ENCODE measurements at regions not wholly inside any gene's neighbourhood (a gene's known extent, or its start where the extent isn't known, plus 50 kb on each side); places are given as distances from the start of the nearest gene placed in this dataset.

GRCh38 chrX:33434256-33435092 is 223.1 kb upstream of the DMD start:
- no peaks in the 10 kb centered on the region for H3K9me3 ChIP-seq
- H4K20me1 ChIP-seq (ENCODE audit: insufficient read depth): no peaks in the 10 kb centered on the region
- no peak overlapping the region for H3K9ac ChIP-seq
- TF ChIP-seq SIN3A (IDR thresholded peaks at IDR 0.05; ENCODE audit: borderline replicate concordance, low read depth, low read length): no peak
- TF ChIP-seq RAD21 (IDR thresholded peaks at IDR 0.05; ENCODE audit: low read length): peak; percentile 74
- no peak for TF ChIP-seq CHD2 (IDR thresholded peaks at IDR 0.05; ENCODE audit: low read length, partially characterized antibody)
- TF ChIP-seq GABPA (IDR thresholded peaks at IDR 0.05; ENCODE audit: low read depth): no peak
- no peak for TF ChIP-seq RFX5 (IDR thresholded peaks at IDR 0.05; ENCODE audit: low read length)
- peak; percentile 71 for TF ChIP-seq SMC3 (IDR thresholded peaks at IDR 0.05; ENCODE audit: low read depth, low read length)
- TF ChIP-seq TEAD4 (IDR thresholded peaks at IDR 0.05; ENCODE audit: borderline replicate concordance, insufficient read depth): no peak
- TF ChIP-seq, protein P1, sequence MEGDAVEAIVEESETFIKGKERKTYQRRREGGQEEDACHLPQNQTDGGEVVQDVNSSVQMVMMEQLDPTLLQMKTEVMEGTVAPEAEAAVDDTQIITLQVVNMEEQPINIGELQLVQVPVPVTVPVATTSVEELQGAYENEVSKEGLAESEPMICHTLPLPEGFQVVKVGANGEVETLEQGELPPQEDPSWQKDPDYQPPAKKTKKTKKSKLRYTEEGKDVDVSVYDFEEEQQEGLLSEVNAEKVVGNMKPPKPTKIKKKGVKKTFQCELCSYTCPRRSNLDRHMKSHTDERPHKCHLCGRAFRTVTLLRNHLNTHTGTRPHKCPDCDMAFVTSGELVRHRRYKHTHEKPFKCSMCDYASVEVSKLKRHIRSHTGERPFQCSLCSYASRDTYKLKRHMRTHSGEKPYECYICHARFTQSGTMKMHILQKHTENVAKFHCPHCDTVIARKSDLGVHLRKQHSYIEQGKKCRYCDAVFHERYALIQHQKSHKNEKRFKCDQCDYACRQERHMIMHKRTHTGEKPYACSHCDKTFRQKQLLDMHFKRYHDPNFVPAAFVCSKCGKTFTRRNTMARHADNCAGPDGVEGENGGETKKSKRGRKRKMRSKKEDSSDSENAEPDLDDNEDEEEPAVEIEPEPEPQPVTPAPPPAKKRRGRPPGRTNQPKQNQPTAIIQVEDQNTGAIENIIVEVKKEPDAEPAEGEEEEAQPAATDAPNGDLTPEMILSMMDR (IDR thresholded peaks at IDR 0.05): peak; percentile 80
- TF ChIP-seq, protein P2, sequence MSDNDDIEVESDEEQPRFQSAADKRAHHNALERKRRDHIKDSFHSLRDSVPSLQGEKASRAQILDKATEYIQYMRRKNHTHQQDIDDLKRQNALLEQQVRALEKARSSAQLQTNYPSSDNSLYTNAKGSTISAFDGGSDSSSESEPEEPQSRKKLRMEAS (IDR thresholded peaks at IDR 0.05; ENCODE audit: low read depth): no peak
- no peak for TF ChIP-seq NRF1 (IDR thresholded peaks at IDR 0.05; ENCODE audit: low read depth, low read length)
- no peaks in the 10 kb centered on the region for H3K36me3 ChIP-seq (replicated peaks in 1 of 2; ENCODE audit: control insufficient read depth in 1 of 2, insufficient read depth in 2 of 2, low read length in 1 of 2)
- H2AFZ ChIP-seq (ENCODE audit: low read depth): no peak overlapping the region
- no peaks in the 10 kb centered on the region for H3K9me2 ChIP-seq
- peak; percentile 42 for DNase-seq
- CTCF ChIA-PET: interaction anchor here (0.6 to 2.4 kb wide), 30 partner anchors 9 to 1030 kb away, joined by 3 to 13 read pairs (median 4); no protein-coding TSS in a partner anchor
- no peak overlapping the region for H3K4me2 ChIP-seq
- POLR2A ChIA-PET: no interaction called here
- no peak overlapping the region for H3K27ac ChIP-seq (ENCODE audit: low read depth in 2 of 2, low read length in 1 of 2)
- H3K79me2 ChIP-seq (ENCODE audit: insufficient read depth): no peaks in the 10 kb centered on the region
- no peaks in the 10 kb centered on the region; a peak in 1 of 4 replicates for H3K4me1 ChIP-seq (ENCODE audit: control insufficient read depth in 1 of 2, insufficient read depth in 2 of 2, low read depth in 1 of 2, low read length in 1 of 2)
- H3F3A ChIP-seq (replicated peaks; ENCODE audit: insufficient read depth): no peaks in the 10 kb centered on the region
- 8% methylated on average over 11 of the region's 11 CpGs for WGBS (ENCODE audit: low lambda C conversion rate)
- no peak overlapping the region; a peak in 1 of 4 replicates for H3K4me3 ChIP-seq (ENCODE audit: low read depth in 2 of 2, low read length in 1 of 2)
- H3K27me3 ChIP-seq (ENCODE audit: insufficient read depth): no peaks in the 10 kb centered on the region

DNA sequence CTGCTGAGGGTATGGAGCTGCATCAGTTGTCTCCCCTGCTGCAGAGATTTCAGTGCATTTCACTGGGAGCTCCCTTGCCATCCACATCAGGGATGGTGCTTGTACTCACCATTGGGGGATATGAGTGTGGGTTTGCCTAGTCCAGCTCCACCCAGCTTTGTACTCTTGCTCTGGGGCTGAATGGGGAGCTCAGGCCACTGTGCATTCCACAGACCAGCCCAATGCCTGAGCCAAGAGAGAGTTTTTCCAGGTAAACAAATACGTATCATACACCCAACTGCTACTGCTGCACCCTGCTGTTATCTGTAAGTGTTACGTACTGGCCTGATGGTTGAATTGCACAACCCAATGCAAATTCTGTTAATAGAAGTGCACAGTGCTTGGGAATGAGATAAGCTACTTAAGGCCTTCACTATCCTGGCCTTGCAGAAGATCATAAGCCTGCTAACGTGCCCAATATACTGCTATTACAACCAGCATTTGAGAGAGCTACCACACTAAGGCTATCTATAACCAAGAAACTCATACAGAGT is 205.0 kb upstream of the DMD start:
- 17% methylated on average over 3 of the region's 3 CpGs for WGBS (ENCODE audit: low lambda C conversion rate)
- Histone ChIP-seq H3K9ac (no peak overlapping the region), H3F3A (replicated peaks; ENCODE audit: insufficient read depth) (no peaks in the 10 kb centered on the region)
- TF ChIP-seq, protein P2 (IDR thresholded peaks at IDR 0.05; ENCODE audit: low read depth): no peak
- TF ChIP-seq EP300 (IDR thresholded peaks at IDR 0.05; ENCODE audit: borderline replicate concordance in 1 of 2, low read depth in 1 of 2, low read length in 1 of 2) (no peak), FOXM1 (IDR thresholded peaks at IDR 0.05; ENCODE audit: low read depth) (no peak), SMC3 (IDR thresholded peaks at IDR 0.05; ENCODE audit: low read depth, low read length) (no peak), MEF2A (IDR thresholded peaks at IDR 0.05; ENCODE audit: borderline replicate concordance, low read depth) (no peak), RFX5 (IDR thresholded peaks at IDR 0.05; ENCODE audit: low read length) (no peak), FOXJ3 (CRISPR knock-in tag; IDR thresholded peaks at IDR 0.05) (no peak), POLR2AphosphoS5 (IDR thresholded peaks at IDR 0.05; ENCODE audit: low read depth, low read length) (no peak), TEAD4 (IDR thresholded peaks at IDR 0.05; ENCODE audit: borderline replicate concordance, insufficient read depth) (no peak), MXI1 (IDR thresholded peaks at IDR 0.05; ENCODE audit: low read depth, low read length) (no peak)
- TF ChIP-seq, protein P3, sequence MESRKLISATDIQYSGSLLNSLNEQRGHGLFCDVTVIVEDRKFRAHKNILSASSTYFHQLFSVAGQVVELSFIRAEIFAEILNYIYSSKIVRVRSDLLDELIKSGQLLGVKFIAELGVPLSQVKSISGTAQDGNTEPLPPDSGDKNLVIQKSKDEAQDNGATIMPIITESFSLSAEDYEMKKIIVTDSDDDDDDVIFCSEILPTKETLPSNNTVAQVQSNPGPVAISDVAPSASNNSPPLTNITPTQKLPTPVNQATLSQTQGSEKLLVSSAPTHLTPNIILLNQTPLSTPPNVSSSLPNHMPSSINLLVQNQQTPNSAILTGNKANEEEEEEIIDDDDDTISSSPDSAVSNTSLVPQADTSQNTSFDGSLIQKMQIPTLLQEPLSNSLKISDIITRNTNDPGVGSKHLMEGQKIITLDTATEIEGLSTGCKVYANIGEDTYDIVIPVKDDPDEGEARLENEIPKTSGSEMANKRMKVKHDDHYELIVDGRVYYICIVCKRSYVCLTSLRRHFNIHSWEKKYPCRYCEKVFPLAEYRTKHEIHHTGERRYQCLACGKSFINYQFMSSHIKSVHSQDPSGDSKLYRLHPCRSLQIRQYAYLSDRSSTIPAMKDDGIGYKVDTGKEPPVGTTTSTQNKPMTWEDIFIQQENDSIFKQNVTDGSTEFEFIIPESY (IDR thresholded peaks at IDR 0.05; ENCODE audit: borderline replicate concordance, low read depth): no peak
- TF ChIP-seq, protein P1 (IDR thresholded peaks at IDR 0.05): no peak

More for the DNA sequence above, 205.0 kb upstream of the DMD start:
- H3K27ac ChIP-seq (ENCODE audit: low read depth in 2 of 2, low read length in 1 of 2): no peak overlapping the region
- no peak overlapping the region for H3K4me2 ChIP-seq
- no peak for DNase-seq
- H3K9me2 ChIP-seq: no peaks in the 10 kb centered on the region
- no peaks in the 10 kb centered on the region for H3K79me2 ChIP-seq (ENCODE audit: insufficient read depth)
- ChIA-PET CTCF (interaction anchor here (1.6 kb wide), 1 partner anchor 18 kb away, joined by 5 read pairs; no protein-coding TSS in a partner anchor), POLR2A (no interaction called here)
- no peaks in the 10 kb centered on the region for H3K4me1 ChIP-seq (ENCODE audit: control insufficient read depth in 1 of 2, insufficient read depth in 2 of 2, low read depth in 1 of 2, low read length in 1 of 2)
- no peak overlapping the region for H3K4me3 ChIP-seq (ENCODE audit: low read depth in 2 of 2, low read length in 1 of 2)
- H3K27me3 ChIP-seq (ENCODE audit: insufficient read depth): no peaks in the 10 kb centered on the region
- H3K9me3 ChIP-seq: no peaks in the 10 kb centered on the region
- no peak overlapping the region for H2AFZ ChIP-seq (ENCODE audit: low read depth)
- no peaks in the 10 kb centered on the region for H3K36me3 ChIP-seq (replicated peaks in 1 of 2; ENCODE audit: control insufficient read depth in 1 of 2, insufficient read depth in 2 of 2, low read length in 1 of 2)
- H4K20me1 ChIP-seq (ENCODE audit: insufficient read depth): no peaks in the 10 kb centered on the region

Measured in SK-N-SH (cell line).